Fibroblast of lung (primary cell): ENCODE measurements at regions not wholly inside any gene's neighbourhood (a gene's known extent, or its start where the extent isn't known, plus 50 kb on each side); places are given as distances from the start of the nearest gene placed in this dataset.

Source experiments
- DNase-seq, 2 donors: peaks; one replicate each; pipeline versions ENCODE4 v3.0.0 to v3.0.0-alpha.2; 2010; ENCODE audit warnings: low read depth in 2 of 2
- H2AFZ ChIP-seq: 2 replicates; pipeline ENCODE4 v1.5.1; 2012; ENCODE audit warnings: low read length, control low read depth, inconsistent platforms
- H3K27ac ChIP-seq: 2 replicates; pipeline ENCODE4 v1.5.1; 2011; ENCODE audit warnings: low read length, control low read depth; ENCODE audit not compliant: insufficient read depth
- H3K27me3 ChIP-seq: 2 replicates; pipeline ENCODE4 v1.5.1; 2011; ENCODE audit warnings: mild to moderate bottlenecking, low read length; ENCODE audit not compliant: control insufficient read depth, insufficient read depth
- H3K36me3 ChIP-seq: 2 replicates; pipeline ENCODE4 v1.5.1; 2011; ENCODE audit warnings: low read length; ENCODE audit not compliant: control insufficient read depth, insufficient read depth
- H3K4me1 ChIP-seq: 2 replicates; pipeline ENCODE4 v1.5.1; 2011; ENCODE audit warnings: low read length; ENCODE audit not compliant: control insufficient read depth, insufficient read depth; ENCODE audit errors: extremely low read depth
- H3K4me2 ChIP-seq: 2 replicates; pipeline ENCODE4 v1.5.1; 2011; ENCODE audit warnings: low read length, control low read depth; ENCODE audit not compliant: insufficient read depth; ENCODE audit errors: extremely low read depth
- H3K4me3 ChIP-seq, 4 experiments: fragments of 200-600 bp in 1 of 4; sonication (generic) in 1 of 4; replicated peaks in 1 of 4; 2 replicates each; pipeline ENCODE4 v1.5.1; 2011 to 2016; ENCODE audit warnings: low read length in 4 of 4, low read depth in 3 of 4, mild to moderate bottlenecking in 3 of 4, control low read depth in 2 of 4, inconsistent platforms in 1 of 4, mixed read lengths in 1 of 4; ENCODE audit not compliant: insufficient read depth in 1 of 4; ENCODE audit errors: control extremely low read depth in 1 of 4
- H3K79me2 ChIP-seq: 2 replicates; pipeline ENCODE4 v1.5.1; 2012; ENCODE audit warnings: mild to moderate bottlenecking, low read length, inconsistent platforms; ENCODE audit not compliant: control insufficient read depth, insufficient read depth
- H3K9ac ChIP-seq: 2 replicates; pipeline ENCODE4 v1.5.1; 2011; ENCODE audit warnings: mild to moderate bottlenecking, low read length, control low read depth; ENCODE audit not compliant: insufficient read depth
- H3K9me3 ChIP-seq: 2 replicates; pipeline ENCODE4 v1.5.1; 2012; ENCODE audit warnings: low read depth, low read length; ENCODE audit not compliant: control insufficient read depth, insufficient read depth
- H4K20me1 ChIP-seq: 2 replicates; pipeline ENCODE4 v1.5.1; 2011; ENCODE audit warnings: low read length; ENCODE audit not compliant: control insufficient read depth, insufficient read depth; ENCODE audit errors: extremely low read depth
- EZH2 ChIP-seq: IDR thresholded peaks from 2 replicates; pipeline ENCODE4 v1.5.1; 2012; ENCODE audit warnings: low read length, control low read depth, mild to moderate bottlenecking; ENCODE audit errors: missing control alignments
- TF ChIP-seq, protein P1 (sequence below), 2 donors: IDR thresholded peaks in 1 of 2; conservative IDR thresholded peaks in 1 of 2; 1 replicate in 1 of 2; 2 replicates in 1 of 2; pipeline ENCODE4 v1.5.1; 2011 to 2012; ENCODE audit warnings: low read length in 2 of 2, control low read depth in 1 of 2, inconsistent platforms in 1 of 2, low read depth in 1 of 2, mild to moderate bottlenecking in 1 of 2

DNA sequence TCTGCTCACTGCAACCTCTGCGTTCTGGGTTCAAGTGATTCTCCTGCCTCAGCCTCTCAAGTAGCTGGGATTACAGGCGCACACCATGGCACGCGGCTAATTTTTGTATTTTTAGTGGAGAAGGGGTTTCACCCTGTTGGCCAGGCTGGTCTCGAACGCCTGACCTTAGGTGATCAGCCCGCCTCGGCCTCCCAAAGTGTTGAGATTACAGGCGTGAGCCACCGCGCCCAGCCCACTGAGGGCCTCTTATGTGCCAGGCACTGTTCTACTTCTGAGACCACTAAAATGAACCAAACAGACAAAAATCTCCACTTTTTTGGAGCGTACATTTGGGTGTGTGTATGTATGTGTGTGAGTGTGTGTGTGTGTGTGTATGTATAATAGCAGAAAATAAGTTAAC, 117.2 kb upstream of the H2AZ1 start:
- Histone ChIP-seq H2AFZ (no peak overlapping the region), H3K4me3 (no peak overlapping the region), H3K4me1 (no peaks in the 10 kb centered on the region), H3K9ac (no peak overlapping the region), H3K27me3 (no peaks in the 10 kb centered on the region), H3K4me2 (no peak overlapping the region), H3K79me2 (no peaks in the 10 kb centered on the region), H3K9me3 (no peaks in the 10 kb centered on the region), H3K36me3 (no peaks in the 10 kb centered on the region), H3K27ac (no peak overlapping the region), H4K20me1 (no peaks in the 10 kb centered on the region)
- TF ChIP-seq, protein P1, sequence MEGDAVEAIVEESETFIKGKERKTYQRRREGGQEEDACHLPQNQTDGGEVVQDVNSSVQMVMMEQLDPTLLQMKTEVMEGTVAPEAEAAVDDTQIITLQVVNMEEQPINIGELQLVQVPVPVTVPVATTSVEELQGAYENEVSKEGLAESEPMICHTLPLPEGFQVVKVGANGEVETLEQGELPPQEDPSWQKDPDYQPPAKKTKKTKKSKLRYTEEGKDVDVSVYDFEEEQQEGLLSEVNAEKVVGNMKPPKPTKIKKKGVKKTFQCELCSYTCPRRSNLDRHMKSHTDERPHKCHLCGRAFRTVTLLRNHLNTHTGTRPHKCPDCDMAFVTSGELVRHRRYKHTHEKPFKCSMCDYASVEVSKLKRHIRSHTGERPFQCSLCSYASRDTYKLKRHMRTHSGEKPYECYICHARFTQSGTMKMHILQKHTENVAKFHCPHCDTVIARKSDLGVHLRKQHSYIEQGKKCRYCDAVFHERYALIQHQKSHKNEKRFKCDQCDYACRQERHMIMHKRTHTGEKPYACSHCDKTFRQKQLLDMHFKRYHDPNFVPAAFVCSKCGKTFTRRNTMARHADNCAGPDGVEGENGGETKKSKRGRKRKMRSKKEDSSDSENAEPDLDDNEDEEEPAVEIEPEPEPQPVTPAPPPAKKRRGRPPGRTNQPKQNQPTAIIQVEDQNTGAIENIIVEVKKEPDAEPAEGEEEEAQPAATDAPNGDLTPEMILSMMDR (conservative IDR thresholded peaks at IDR 0.05 in 1 of 2, IDR thresholded peaks at IDR 0.05 in 1 of 2; ENCODE audit: low read depth in 1 of 2, low read length in 2 of 2) = no peak
- no peak for TF ChIP-seq EZH2
- DNase-seq = no peak

DNA sequence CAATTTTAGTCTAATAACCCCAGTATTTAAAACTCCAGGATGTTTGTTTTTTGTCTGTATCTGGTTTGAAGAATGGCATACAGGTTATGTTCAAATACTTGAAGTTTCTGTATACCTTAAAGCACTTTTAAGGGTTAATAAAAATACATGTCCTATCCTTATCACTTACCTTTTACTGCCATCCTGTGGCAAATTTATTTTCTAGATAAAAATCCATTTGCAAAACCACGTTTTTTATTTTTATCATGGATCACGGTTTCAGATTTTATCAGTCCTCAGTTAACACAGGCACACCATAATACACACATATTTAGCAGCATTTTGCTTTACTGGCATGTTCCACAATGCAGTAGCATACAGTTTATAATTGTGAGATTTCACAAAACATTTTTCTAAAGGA, 113.3 kb upstream of the H2AZ1 start:
- DNase-seq = peak in 1 of 2 donors; percentile 26
- H3K9ac ChIP-seq = no peak overlapping the region
- H3K9me3 ChIP-seq = no peaks in the 10 kb centered on the region
- H3K4me1 ChIP-seq = no peaks in the 10 kb centered on the region
- no peaks in the 10 kb centered on the region for H3K79me2 ChIP-seq
- no peaks in the 10 kb centered on the region for H4K20me1 ChIP-seq
- no peaks in the 10 kb centered on the region for H3K36me3 ChIP-seq
- H2AFZ ChIP-seq = no peak overlapping the region
- H3K4me3 ChIP-seq = no peak overlapping the region
- no peak for TF ChIP-seq EZH2
- TF ChIP-seq, protein P1 (conservative IDR thresholded peaks at IDR 0.05 in 1 of 2, IDR thresholded peaks at IDR 0.05 in 1 of 2; ENCODE audit: low read depth in 1 of 2, low read length in 2 of 2) = no peak
- no peak overlapping the region for H3K27ac ChIP-seq
- H3K4me2 ChIP-seq = no peak overlapping the region
- H3K27me3 ChIP-seq = no peaks in the 10 kb centered on the region

DNA sequence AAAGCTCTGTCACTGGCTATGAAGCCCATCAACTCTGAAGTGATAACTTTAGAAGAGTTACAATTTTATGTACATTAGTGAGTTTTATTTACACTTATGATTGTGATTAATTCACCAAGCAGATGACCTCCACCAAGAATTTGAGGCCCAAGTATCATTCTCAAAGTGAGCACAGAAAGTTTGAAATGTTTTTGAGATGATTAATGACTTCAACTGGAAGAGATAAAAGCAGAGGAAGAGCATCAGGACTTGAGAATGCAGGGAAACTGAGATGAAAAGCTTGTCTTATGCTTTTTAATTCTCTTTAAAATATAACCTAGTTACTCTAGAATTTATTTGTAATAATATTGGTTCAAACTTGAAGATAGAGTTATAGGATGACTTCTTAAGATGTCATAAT, 112.8 kb upstream of the H2AZ1 start:
- peak in 1 of 2 donors; percentile 33 for DNase-seq

More for the DNA sequence above, 112.8 kb upstream of the H2AZ1 start:
- no peaks in the 10 kb centered on the region for H3K27me3 ChIP-seq
- H3K9ac ChIP-seq = no peak overlapping the region
- TF ChIP-seq EZH2 = no peak
- TF ChIP-seq, protein P1 (conservative IDR thresholded peaks at IDR 0.05 in 1 of 2, IDR thresholded peaks at IDR 0.05 in 1 of 2; ENCODE audit: low read depth in 1 of 2, low read length in 2 of 2) = no peak
- H3K27ac ChIP-seq = no peak overlapping the region
- no peaks in the 10 kb centered on the region for H3K79me2 ChIP-seq
- H3K4me2 ChIP-seq = peak overlapping the region; percentile 18
- H3K9me3 ChIP-seq = no peaks in the 10 kb centered on the region
- H3K4me1 ChIP-seq = no peaks in the 10 kb centered on the region
- H3K4me3 ChIP-seq = no peak overlapping the region
- H4K20me1 ChIP-seq = no peaks in the 10 kb centered on the region
- H3K36me3 ChIP-seq = no peaks in the 10 kb centered on the region
- no peak overlapping the region for H2AFZ ChIP-seq
